A549 (cell line): ENCODE measurements at regions not wholly inside any gene's neighbourhood (a gene's known extent, or its start where the extent isn't known, plus 50 kb on each side); places are given as distances from the start of the nearest gene placed in this dataset.

Source experiments
- ATAC-seq, 2 experiments: fragments of 200-7000 bp in 1 of 2; fragments of >200 bp in 1 of 2; cut with Nextera tagmentation in 1 of 2; cut with Tn5 transposase in 1 of 2; 3 replicates each; pipeline versions ENCODE4 v1.8.0 to v1.9.1; 2018 to 2020; ENCODE audit warnings: mild to moderate bottlenecking in 1 of 2, moderate library complexity in 1 of 2
- CTCF ChIA-PET: fragments of 300-600 bp; sonication (Branson Sonifier 250); formaldehyde crosslinking; extraction: SDS; loops from one replicate; lab custom pipeline; 2021; ENCODE audit warnings: antibody characterized with exemption, inconsistent platforms; lab: Yijun Ruan, JAX
- POLR2A ChIA-PET: fragments of 350-600 bp; formaldehyde crosslinking; extraction: SDS; loops from one replicate; lab custom pipeline; 2021; ENCODE audit warnings: antibody characterized with exemption, inconsistent platforms; lab: Yijun Ruan, JAX
- DNase-seq, 2 experiments: peaks; one replicate each; pipeline versions ENCODE4 v3.0.0 to v3.0.0-alpha.2; 2011 to 2016; ENCODE audit warnings: low read depth in 1 of 2, low spot score in 1 of 2
- FAIRE-seq: peaks from 2 replicates; lab custom pipeline; 2011; peaks lifted over from hg19 to GRCh38; lab: Jason Lieb, UNC
- H3K27ac ChIP-seq, 2 experiments: fragments of >200 bp; sonication (Bioruptor Twin); formaldehyde crosslinking; 3 replicates each; pipeline ENCODE4 v1.5.1; 2016 to 2017
- H3K4me1 ChIP-seq: fragments of >200 bp; sonication (Bioruptor Twin); formaldehyde crosslinking; 3 replicates; pipeline ENCODE4 v1.6.1; 2016
- H3K4me2 ChIP-seq: fragments of >200 bp; sonication (Bioruptor Twin); formaldehyde crosslinking; 3 replicates; pipeline ENCODE4 v1.6.1; 2016
- H3K4me3 ChIP-seq: fragments of >200 bp; sonication (Bioruptor Twin); formaldehyde crosslinking; 3 replicates; pipeline ENCODE4 v1.5.1; 2016
- H3K9me3 ChIP-seq: fragments of >200 bp; sonication (Bioruptor Twin); formaldehyde crosslinking; 3 replicates; pipeline ENCODE4 v1.6.1; 2016
- ATOH8 ChIP-seq: fragments of 250-450 bp; sonication (Bioruptor Pico); IDR thresholded peaks from 2 replicates; pipeline ENCODE4 v1.5.0; 2020; ENCODE audit warnings: low read depth, mild to moderate bottlenecking, moderate library complexity
- CBX8 ChIP-seq: fragments of 200-600 bp; sonication (generic); IDR thresholded peaks from 2 replicates; pipeline ENCODE4 v1.6.1; 2016
- CHD2 ChIP-seq: fragments of 150-350 bp; IDR thresholded peaks from 2 replicates; pipeline ENCODE4 v1.6.1; 2014; ENCODE audit warnings: low read length; ENCODE audit not compliant: partially characterized antibody
- E2F6 ChIP-seq: IDR thresholded peaks from 2 replicates; pipeline ENCODE4 v1.6.1; 2012; ENCODE audit warnings: low read depth, borderline replicate concordance
- ELK1 ChIP-seq: fragments of 150-350 bp; IDR thresholded peaks from 2 replicates; pipeline ENCODE4 v1.6.1; 2014; ENCODE audit warnings: low read depth, mild to moderate bottlenecking, low read length
- EP300 ChIP-seq, 2 experiments: fragments of >200 bp; sonication (Bioruptor Twin); formaldehyde crosslinking; IDR thresholded peaks; 2 replicates in 1 of 2; 3 replicates in 1 of 2; pipeline ENCODE4 v1.6.1; 2016 to 2017
- ESRRA ChIP-seq: fragments of 150-350 bp; IDR thresholded peaks from 2 replicates; pipeline ENCODE4 v1.6.1; 2014; ENCODE audit warnings: mild to moderate bottlenecking, low read length, borderline replicate concordance
- FOSL2 ChIP-seq, 2 experiments: fragments of 450-650 bp in 1 of 2; fragments of >200 bp in 1 of 2; sonication (Bioruptor Twin) in 1 of 2; formaldehyde crosslinking; IDR thresholded peaks; 2 replicates each; pipeline versions ENCODE4 v1.5.0 to v1.6.1; 2016 to 2020; ENCODE audit warnings: mild to moderate bottlenecking in 1 of 2, moderate library complexity in 1 of 2
- FOXS1 ChIP-seq: fragments of 250-450 bp; sonication (Bioruptor Pico); IDR thresholded peaks from 2 replicates; pipeline ENCODE4 v1.5.0; 2020; ENCODE audit warnings: mild to moderate bottlenecking, moderate library complexity
- GATA3 ChIP-seq: IDR thresholded peaks from 2 replicates; pipeline ENCODE4 v1.6.1; 2012; ENCODE audit warnings: borderline replicate concordance
- HDAC2 ChIP-seq: fragments of 200-600 bp; sonication (generic); IDR thresholded peaks from 2 replicates; pipeline ENCODE4 v1.6.1; 2016
- HES2 ChIP-seq: fragments of >200 bp; sonication (Bioruptor Twin); formaldehyde crosslinking; IDR thresholded peaks from 2 replicates; pipeline ENCODE4 v1.6.1; 2016
- HEYL ChIP-seq: fragments of 250-450 bp; sonication (Bioruptor Pico); IDR thresholded peaks from 2 replicates; pipeline ENCODE4 v1.8.0; 2021; ENCODE audit warnings: mild to moderate bottlenecking, moderate library complexity
- HOXA7 ChIP-seq: fragments of 250-450 bp; sonication (Bioruptor Pico); IDR thresholded peaks from 2 replicates; pipeline ENCODE4 v1.5.0; 2020; ENCODE audit warnings: mild to moderate bottlenecking, moderate library complexity
- JUNB ChIP-seq: fragments of >200 bp; sonication (Bioruptor Twin); formaldehyde crosslinking; IDR thresholded peaks from 2 replicates; pipeline ENCODE4 v1.6.1; 2016
- KDM1A ChIP-seq: fragments of 200-600 bp; sonication (generic); IDR thresholded peaks from 2 replicates; pipeline ENCODE4 v1.6.1; 2016; ENCODE audit warnings: low read depth, mild to moderate bottlenecking
- KDM5A ChIP-seq: fragments of 200-600 bp; sonication (generic); IDR thresholded peaks from 2 replicates; pipeline ENCODE4 v1.6.1; 2016; ENCODE audit warnings: antibody characterized with exemption, mild to moderate bottlenecking
- MAX ChIP-seq: IDR thresholded peaks from 2 replicates; pipeline ENCODE4 v1.6.1; 2012
- PHF8 ChIP-seq: fragments of 200-600 bp; sonication (generic); IDR thresholded peaks from 2 replicates; pipeline ENCODE4 v1.6.1; 2016; ENCODE audit warnings: low read depth, mild to moderate bottlenecking, antibody characterized with exemption, moderate library complexity, borderline replicate concordance
- POLR2A ChIP-seq: IDR thresholded peaks from 2 replicates; pipeline ENCODE4 v1.6.1; 2012; ENCODE audit warnings: mild to moderate bottlenecking, low read length
- RFX5 ChIP-seq: fragments of 450-650 bp; IDR thresholded peaks from 2 replicates; pipeline ENCODE4 v1.7.1; 2014; ENCODE audit warnings: antibody characterized with exemption, mild to moderate bottlenecking, moderate library complexity
- SREBF2 ChIP-seq: fragments of 450-650 bp; IDR thresholded peaks from 2 replicates; pipeline ENCODE4 v1.6.1; 2014; ENCODE audit warnings: mild to moderate bottlenecking, moderate library complexity
- TP53 ChIP-seq: fragments of 250-450 bp; sonication (Bioruptor Pico); IDR thresholded peaks from 2 replicates; pipeline ENCODE4 v1.5.0; 2021; ENCODE audit warnings: mild to moderate bottlenecking, moderate library complexity
- ZC3H11A ChIP-seq: fragments of 450-650 bp; IDR thresholded peaks from 2 replicates; pipeline ENCODE4 v1.6.1; 2014; ENCODE audit warnings: antibody characterized with exemption, mild to moderate bottlenecking
- ZNF302 ChIP-seq: fragments of 250-450 bp; sonication (Bioruptor Pico); IDR thresholded peaks from 2 replicates; pipeline ENCODE4 v1.9.0; 2021; ENCODE audit warnings: inconsistent platforms, mild to moderate bottlenecking, moderate library complexity
- WGBS: methylation state at CpG from one replicate; pipeline ENCODE4 v1.1.6; 2017; ENCODE audit errors: missing lambda C conversion rate; 5-methylcytosine and 5-hydroxymethylcytosine counted together

GRCh38 chr9:24712206-24712605 is 166.5 kb upstream of the IZUMO3 start:
- TF ChIP-seq ATOH8 (CRISPR knock-in tag) (no peak), POLR2A (no peak), HDAC2 (no peak), PHF8 (no peak), HEYL (CRISPR knock-in tag) (no peak), EP300 (IDR thresholded peaks at IDR 0.05) (no peak), CHD2 (no peak), ELK1 (no peak), MAX (no peak), SREBF2 (no peak), RFX5 (no peak), E2F6 (no peak), ZC3H11A (no peak), HES2 (no peak), FOXS1 (CRISPR knock-in tag) (no peak), FOSL2 (IDR thresholded peaks at IDR 0.05) (no peak), FOSL2 (CRISPR knock-in tag; IDR thresholded peaks at IDR 0.05) (no peak), TP53 (no peak)
- ATAC-seq: no peak
- no peak overlapping the region for H3K4me3 ChIP-seq
- no peak for FAIRE-seq
- H3K4me2 ChIP-seq: no peak overlapping the region
- no peaks in the 10 kb centered on the region; the same call in 2 of the 3 replicates for H3K9me3 ChIP-seq
- POLR2A ChIA-PET: no interaction called here
- CTCF ChIA-PET: no interaction called here
- WGBS: 4% methylated on average over 2 of the region's 2 CpGs
- no peaks in the 10 kb centered on the region for H3K4me1 ChIP-seq
- DNase-seq: no peak
- no peak overlapping the region for H3K27ac ChIP-seq

GRCh38 chr9:24708814-24709213 is 163.1 kb upstream of the IZUMO3 start:
- 7% methylated on average over 2 of the region's 2 CpGs for WGBS
- TF ChIP-seq PHF8: no peak
- no peak for TF ChIP-seq CBX8
- no peak for TF ChIP-seq ESRRA
- no peak for TF ChIP-seq CHD2
- no peak for TF ChIP-seq ZNF302 (CRISPR knock-in tag)
- TF ChIP-seq GATA3: no peak
- TF ChIP-seq JUNB: no peak
- no peak for TF ChIP-seq TP53
- no peak for TF ChIP-seq KDM1A
- no peak for TF ChIP-seq HOXA7
- TF ChIP-seq KDM5A: no peak
- TF ChIP-seq, all 56 proteins: peak for 0
- no peaks in the 10 kb centered on the region for H3K4me1 ChIP-seq
- H3K27ac ChIP-seq: no peak overlapping the region
- ATAC-seq: no peak
- no peak overlapping the region for H3K4me3 ChIP-seq
- CTCF ChIA-PET: no interaction called here
- no peak for DNase-seq
- POLR2A ChIA-PET: no interaction called here
- no peaks in the 10 kb centered on the region; the same call in 2 of the 3 replicates for H3K9me3 ChIP-seq
- FAIRE-seq: no peak
- no peak overlapping the region for H3K4me2 ChIP-seq
